ENCODE measurements at regions not wholly inside any gene's neighbourhood (a gene's known extent, or its start where the extent isn't known, plus 50 kb on each side); places are given as distances from the start of the nearest gene placed in this dataset.
"Not testable (repeated sequence)": the region's sequence is repeated elsewhere in the genome, so short reads cannot be mapped to it uniquely, and the experiment has no call there.

DNA sequence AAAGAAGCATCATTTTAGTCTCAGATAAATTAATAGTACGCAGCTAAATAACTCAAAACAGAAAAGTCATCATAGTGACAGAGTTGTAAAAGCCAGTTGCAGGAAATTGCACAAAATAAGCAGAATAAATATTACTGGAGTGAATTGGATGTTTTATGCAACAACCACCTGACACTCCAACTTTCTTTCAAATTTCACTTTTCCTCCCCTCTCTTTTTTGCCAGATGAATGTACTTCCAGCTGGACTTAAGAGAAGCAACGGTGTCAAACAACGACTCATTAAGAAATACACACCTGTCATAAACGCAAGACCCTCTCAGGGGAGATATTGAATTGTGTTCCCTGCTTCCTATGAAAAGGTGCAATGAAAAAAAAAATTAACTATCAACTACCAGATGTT lies 120.2 kb upstream of the HCCS start:
- H3K27ac ChIP-seq (ENCODE audit: low read length) = no peak overlapping the region
- 42% methylated on average over 4 of the region's 4 CpGs for WGBS
- no peak for ATAC-seq
- H3K9me3 ChIP-seq (ENCODE audit: control insufficient read depth, low read length) = no peaks in the 10 kb centered on the region
- H3K4me3 ChIP-seq (ENCODE audit: low read length) = no peak overlapping the region
- no peaks in the 10 kb centered on the region for H3K27me3 ChIP-seq (ENCODE audit: control insufficient read depth, insufficient read depth)
- intact Hi-C loops (cut with DNase I) = no loop called here
- no peaks in the 10 kb centered on the region for H3K4me1 ChIP-seq (ENCODE audit: control insufficient read depth, insufficient read depth, low read length)
- no peak for DNase-seq

DNA sequence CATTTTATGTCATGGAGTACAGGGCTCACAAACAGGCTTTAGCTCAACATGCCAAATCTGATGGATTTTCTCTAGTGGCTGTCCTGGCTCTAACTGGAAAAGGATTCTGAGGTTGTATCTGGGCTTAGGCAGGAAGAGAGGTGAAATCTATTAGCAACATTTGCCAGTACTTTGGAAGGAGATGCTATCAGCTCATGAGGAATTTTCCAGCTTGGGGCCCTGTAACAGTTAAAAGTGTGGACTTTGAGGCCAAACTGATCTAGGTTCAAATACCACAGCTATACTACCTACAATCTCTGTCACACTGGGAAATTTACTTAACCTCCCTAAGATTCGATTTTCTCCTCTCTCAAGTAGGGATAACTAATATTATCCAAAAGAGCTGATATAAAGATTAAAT lies 119.0 kb upstream of the HCCS start:
- H3K27ac ChIP-seq (ENCODE audit: low read length) = no peak overlapping the region
- DNase-seq (no peak), ATAC-seq (no peak)
- no peaks in the 10 kb centered on the region for H3K27me3 ChIP-seq (ENCODE audit: control insufficient read depth, insufficient read depth)
- no peaks in the 10 kb centered on the region for H3K9me3 ChIP-seq (ENCODE audit: control insufficient read depth, low read length)
- 86% methylated on average over 1 of the region's 1 CpG for WGBS
- H3K4me1 ChIP-seq (ENCODE audit: control insufficient read depth, insufficient read depth, low read length) = no peaks in the 10 kb centered on the region
- intact Hi-C loops (cut with DNase I) = no loop called here
- H3K4me3 ChIP-seq (ENCODE audit: low read length) = no peak overlapping the region

DNA sequence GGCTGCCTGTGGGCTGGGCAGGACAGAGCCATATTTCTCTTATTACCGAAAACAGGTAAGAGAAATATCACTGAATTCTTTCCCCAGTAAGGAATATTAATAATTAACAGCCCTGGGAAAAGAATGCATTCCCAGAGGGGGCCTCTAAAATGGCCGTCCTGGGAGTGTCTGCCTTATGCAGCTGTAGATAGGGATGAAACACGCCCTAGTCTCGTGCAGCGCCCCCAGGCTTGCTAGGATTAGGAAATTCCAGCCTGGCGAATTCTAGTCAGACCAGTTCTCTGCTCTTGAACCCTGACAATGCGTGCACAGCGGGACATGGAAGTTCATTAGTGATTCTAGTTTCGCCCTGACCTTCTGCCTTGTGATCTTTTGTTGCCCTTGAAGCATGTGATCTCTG lies 104.1 kb upstream of the HCCS start:
- H3K4me1 ChIP-seq (ENCODE audit: control insufficient read depth, insufficient read depth, low read length); ATAC-seq; H3K27ac ChIP-seq (ENCODE audit: low read length); H3K4me3 ChIP-seq (ENCODE audit: low read length); intact Hi-C loops (cut with DNase I); H3K9me3 ChIP-seq (ENCODE audit: control insufficient read depth, low read length); DNase-seq; H3K27me3 ChIP-seq (ENCODE audit: control insufficient read depth, insufficient read depth): not testable (repeated sequence)
- 94% methylated on average over 6 of the region's 9 CpGs for WGBS

DNA sequence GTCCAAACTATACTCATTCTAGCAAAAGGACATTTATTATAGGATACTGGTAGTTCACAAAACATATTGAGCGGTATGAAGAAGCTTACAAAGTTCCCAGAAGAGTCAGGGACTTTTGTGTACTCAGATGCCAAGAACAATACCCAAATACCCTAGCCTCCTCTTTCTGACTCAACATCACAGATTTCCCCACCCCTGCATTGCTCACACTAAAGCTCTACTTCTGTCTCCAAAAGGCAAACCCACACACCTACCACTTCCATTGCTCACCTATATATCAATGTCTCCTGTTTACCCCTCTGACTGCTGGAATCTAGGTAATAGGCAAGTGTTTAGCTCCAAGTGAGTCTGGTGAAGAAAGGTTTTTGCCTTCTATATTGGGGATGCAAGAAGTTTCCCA lies 100.7 kb upstream of the HCCS start:
- DNase-seq (no peak), ATAC-seq (no peak)
- Histone ChIP-seq H3K27me3 (ENCODE audit: control insufficient read depth, insufficient read depth) (no peaks in the 10 kb centered on the region), H3K4me3 (ENCODE audit: low read length) (no peak overlapping the region), H3K27ac (ENCODE audit: low read length) (no peak overlapping the region), H3K9me3 (ENCODE audit: control insufficient read depth, low read length) (no peaks in the 10 kb centered on the region), H3K4me1 (ENCODE audit: control insufficient read depth, insufficient read depth, low read length) (no peaks in the 10 kb centered on the region)
- intact Hi-C loops (cut with DNase I) = no loop called here
- 96% methylated on average over 1 of the region's 1 CpG for WGBS

DNA sequence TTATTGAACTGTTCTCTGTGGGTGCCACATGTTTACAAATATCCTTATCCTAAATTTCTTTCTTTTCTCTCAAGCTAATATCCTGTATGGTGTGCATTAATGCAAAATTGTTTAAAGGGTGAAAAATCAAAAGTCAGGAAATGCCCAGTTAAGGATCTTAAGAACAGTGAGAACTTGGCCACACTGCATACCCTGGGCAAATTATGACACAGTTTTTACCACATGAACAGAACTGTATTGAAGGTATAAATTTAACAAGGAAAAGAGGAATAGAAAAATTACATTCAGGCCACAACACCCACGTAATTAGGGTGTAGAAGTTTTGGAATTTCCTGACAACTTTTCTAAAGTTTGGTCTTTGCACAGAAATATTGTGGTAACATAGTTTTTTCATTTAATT lies 94.4 kb upstream of the HCCS start:
- ATAC-seq (no peak), DNase-seq (no peak)
- Histone ChIP-seq H3K27me3 (ENCODE audit: control insufficient read depth, insufficient read depth) (no peaks in the 10 kb centered on the region), H3K4me1 (ENCODE audit: control insufficient read depth, insufficient read depth, low read length) (no peaks in the 10 kb centered on the region), H3K9me3 (ENCODE audit: control insufficient read depth, low read length) (no peaks in the 10 kb centered on the region), H3K27ac (ENCODE audit: low read length) (no peak overlapping the region), H3K4me3 (ENCODE audit: low read length) (no peak overlapping the region)
- WGBS = 73% methylated on average over 1 of the region's 1 CpG
- intact Hi-C loops (cut with DNase I) = no loop called here

DNA sequence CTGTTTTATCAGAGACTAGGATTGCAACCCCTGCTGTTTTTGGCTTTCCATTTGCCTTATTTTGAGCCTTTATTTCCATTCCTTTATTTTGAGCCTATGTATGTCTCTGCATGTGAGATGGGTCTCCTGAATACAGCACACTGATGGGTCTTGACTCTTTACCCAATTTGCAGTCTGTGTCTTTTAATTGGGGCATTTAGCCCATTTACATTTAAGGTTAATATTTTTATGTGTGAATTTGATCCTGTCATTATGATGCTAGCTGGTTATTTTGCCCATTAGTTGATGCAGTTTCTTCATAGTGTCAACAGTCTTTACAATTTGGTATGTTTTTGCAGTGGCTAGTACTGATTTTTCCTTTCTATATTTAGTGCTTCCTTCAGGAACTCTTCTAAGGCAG lies 88.5 kb upstream of the HCCS start:
- H3K9me3 ChIP-seq (ENCODE audit: control insufficient read depth, low read length); DNase-seq; intact Hi-C loops (cut with DNase I); H3K27ac ChIP-seq (ENCODE audit: low read length); ATAC-seq; H3K27me3 ChIP-seq (ENCODE audit: control insufficient read depth, insufficient read depth); H3K4me3 ChIP-seq (ENCODE audit: low read length); H3K4me1 ChIP-seq (ENCODE audit: control insufficient read depth, insufficient read depth, low read length): not testable (repeated sequence)

DNA sequence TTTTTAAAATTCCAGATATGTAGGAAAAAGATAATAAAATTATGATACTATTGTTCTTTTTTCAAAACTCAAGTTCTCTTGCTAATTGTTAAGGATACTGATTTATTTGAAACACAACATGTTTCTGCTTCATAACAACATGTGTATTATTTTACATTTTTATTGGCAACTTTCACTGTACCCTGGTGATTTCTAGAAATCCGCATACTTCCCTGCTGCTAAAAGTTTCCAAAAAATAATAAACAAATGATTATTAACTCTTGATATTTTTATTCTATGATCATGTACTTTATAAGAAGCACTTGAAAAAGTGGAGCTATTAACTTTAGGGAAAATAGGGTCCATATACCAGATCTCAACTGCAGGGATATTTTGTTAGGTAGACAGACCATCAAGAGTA lies 71.2 kb upstream of the HCCS start:
- H3K9me3 ChIP-seq (ENCODE audit: control insufficient read depth, low read length) = no peaks in the 10 kb centered on the region
- no peak for DNase-seq
- 49% methylated on average over 1 of the region's 1 CpG for WGBS
- H3K4me3 ChIP-seq (ENCODE audit: low read length) = no peak overlapping the region
- ATAC-seq = no peak
- no peaks in the 10 kb centered on the region for H3K27me3 ChIP-seq (ENCODE audit: control insufficient read depth, insufficient read depth)
- no peak overlapping the region for H3K27ac ChIP-seq (ENCODE audit: low read length)
- intact Hi-C loops (cut with DNase I) = no loop called here
- no peaks in the 10 kb centered on the region for H3K4me1 ChIP-seq (ENCODE audit: control insufficient read depth, insufficient read depth, low read length)

DNA sequence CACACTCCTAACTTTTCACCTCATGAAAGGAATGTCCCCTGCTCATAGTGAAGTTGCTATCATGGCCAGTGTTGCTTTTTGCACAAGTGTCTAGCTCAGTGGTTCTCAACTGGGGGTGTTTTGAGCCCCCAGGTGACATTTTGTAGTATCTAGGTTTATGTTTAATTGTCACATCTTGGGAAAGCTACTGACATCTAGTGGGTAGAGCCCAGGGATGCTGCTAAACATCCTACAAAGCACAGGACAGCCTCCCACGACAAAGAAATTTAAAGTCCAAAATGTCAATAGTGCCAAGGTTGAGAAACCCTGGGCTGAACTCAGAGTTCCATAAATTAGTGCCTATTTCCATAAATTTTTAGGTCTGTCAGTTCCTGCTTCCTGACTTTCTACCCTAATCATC lies 70.7 kb upstream of the HCCS start:
- H3K4me1 ChIP-seq (ENCODE audit: control insufficient read depth, insufficient read depth, low read length) = no peaks in the 10 kb centered on the region
- H3K4me3 ChIP-seq (ENCODE audit: low read length) = no peak overlapping the region
- intact Hi-C loops (cut with DNase I) = no loop called here
- H3K27me3 ChIP-seq (ENCODE audit: control insufficient read depth, insufficient read depth) = no peaks in the 10 kb centered on the region
- no peak for ATAC-seq
- H3K9me3 ChIP-seq (ENCODE audit: control insufficient read depth, low read length) = no peaks in the 10 kb centered on the region
- 52% methylated on average over 1 of the region's 1 CpG for WGBS
- DNase-seq = no peak
- H3K27ac ChIP-seq (ENCODE audit: low read length) = no peak overlapping the region

DNA sequence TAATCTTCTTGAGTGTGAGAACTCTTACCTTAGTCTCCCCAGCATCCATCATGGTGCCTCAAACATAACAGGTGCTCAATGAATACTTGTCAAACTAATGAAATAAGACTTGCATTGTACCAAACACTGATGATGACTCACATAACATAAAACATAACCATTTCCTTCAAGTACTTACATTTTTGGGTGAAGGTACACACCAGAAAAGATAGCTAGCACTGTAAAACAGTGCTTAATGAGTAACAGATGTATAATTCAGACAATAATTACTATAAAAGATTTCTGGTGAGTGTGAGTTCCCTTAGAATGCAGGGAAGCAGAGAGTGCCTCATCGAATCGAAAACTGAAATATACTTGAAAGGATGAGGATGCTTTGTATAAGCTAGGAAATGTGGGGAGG lies 70.1 kb upstream of the HCCS start:
- 99% methylated on average over 2 of the region's 2 CpGs for WGBS
- ATAC-seq = no peak

DNA sequence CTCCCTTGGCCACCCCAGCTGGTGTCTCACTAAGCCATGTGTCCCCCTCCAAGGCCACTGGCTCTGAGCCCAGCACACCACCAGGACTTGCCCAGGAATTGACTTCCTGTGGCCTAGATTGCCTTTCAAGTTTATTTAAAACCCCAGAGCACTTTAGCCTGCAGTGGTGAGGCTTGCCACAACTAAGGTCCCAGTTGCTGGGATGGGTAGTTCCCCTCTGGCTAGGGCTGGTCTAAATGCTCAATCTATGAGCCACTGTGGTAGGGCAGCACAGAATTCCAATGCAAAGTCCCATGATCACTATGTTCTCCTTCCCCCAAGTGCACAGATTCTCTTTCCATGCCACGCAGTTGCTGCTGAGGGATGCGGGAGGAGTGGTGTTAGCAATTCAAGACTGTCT lies 61.1 kb upstream of the HCCS start:
- intact Hi-C loops (cut with DNase I) = no loop called here
- H3K4me1 ChIP-seq (ENCODE audit: control insufficient read depth, insufficient read depth, low read length) = no peaks in the 10 kb centered on the region
- no peaks in the 10 kb centered on the region for H3K27me3 ChIP-seq (ENCODE audit: control insufficient read depth, insufficient read depth)
- no peak overlapping the region for H3K4me3 ChIP-seq (ENCODE audit: low read length)
- H3K27ac ChIP-seq (ENCODE audit: low read length) = no peak overlapping the region
- WGBS = 98% methylated on average over 2 of the region's 2 CpGs
- DNase-seq (no peak), ATAC-seq (no peak)
- no peaks in the 10 kb centered on the region for H3K9me3 ChIP-seq (ENCODE audit: control insufficient read depth, low read length)

More for the DNA sequence above, 70.1 kb upstream of the HCCS start:
- no peaks in the 10 kb centered on the region for H3K9me3 ChIP-seq (ENCODE audit: control insufficient read depth, low read length)
- no peak overlapping the region for H3K4me3 ChIP-seq (ENCODE audit: low read length)
- DNase-seq = no peak
- intact Hi-C loops (cut with DNase I) = no loop called here
- no peaks in the 10 kb centered on the region for H3K27me3 ChIP-seq (ENCODE audit: control insufficient read depth, insufficient read depth)
- no peaks in the 10 kb centered on the region for H3K4me1 ChIP-seq (ENCODE audit: control insufficient read depth, insufficient read depth, low read length)
- H3K27ac ChIP-seq (ENCODE audit: low read length) = no peak overlapping the region

DNA sequence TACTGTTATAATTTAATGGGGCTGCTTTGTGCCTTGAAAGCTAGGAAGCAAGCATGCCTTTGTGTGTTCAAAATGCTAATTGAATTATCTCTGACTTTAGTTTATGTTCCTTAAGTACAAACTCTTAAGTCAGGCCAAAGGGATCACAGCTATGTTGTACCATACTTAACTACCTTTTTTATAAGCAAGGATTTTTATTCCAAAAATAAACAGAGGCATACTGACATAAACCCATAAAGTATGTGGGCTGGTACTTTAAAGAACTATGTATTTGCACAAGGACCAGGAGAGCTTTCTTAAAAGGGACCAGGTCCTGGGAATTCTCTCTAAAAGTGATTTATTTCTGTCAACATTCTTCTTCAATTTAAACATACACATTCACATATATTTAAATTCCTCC lies 57.8 kb upstream of the HCCS start:
- H3K4me3 ChIP-seq (ENCODE audit: low read length) = no peak overlapping the region
- intact Hi-C loops (cut with DNase I) = no loop called here
- H3K27me3 ChIP-seq (ENCODE audit: control insufficient read depth, insufficient read depth) = no peaks in the 10 kb centered on the region
- H3K4me1 ChIP-seq (ENCODE audit: control insufficient read depth, insufficient read depth, low read length) = no peaks in the 10 kb centered on the region
- ATAC-seq (no peak), DNase-seq (no peak)
- H3K9me3 ChIP-seq (ENCODE audit: control insufficient read depth, low read length) = no peaks in the 10 kb centered on the region
- no peak overlapping the region for H3K27ac ChIP-seq (ENCODE audit: low read length)

DNA sequence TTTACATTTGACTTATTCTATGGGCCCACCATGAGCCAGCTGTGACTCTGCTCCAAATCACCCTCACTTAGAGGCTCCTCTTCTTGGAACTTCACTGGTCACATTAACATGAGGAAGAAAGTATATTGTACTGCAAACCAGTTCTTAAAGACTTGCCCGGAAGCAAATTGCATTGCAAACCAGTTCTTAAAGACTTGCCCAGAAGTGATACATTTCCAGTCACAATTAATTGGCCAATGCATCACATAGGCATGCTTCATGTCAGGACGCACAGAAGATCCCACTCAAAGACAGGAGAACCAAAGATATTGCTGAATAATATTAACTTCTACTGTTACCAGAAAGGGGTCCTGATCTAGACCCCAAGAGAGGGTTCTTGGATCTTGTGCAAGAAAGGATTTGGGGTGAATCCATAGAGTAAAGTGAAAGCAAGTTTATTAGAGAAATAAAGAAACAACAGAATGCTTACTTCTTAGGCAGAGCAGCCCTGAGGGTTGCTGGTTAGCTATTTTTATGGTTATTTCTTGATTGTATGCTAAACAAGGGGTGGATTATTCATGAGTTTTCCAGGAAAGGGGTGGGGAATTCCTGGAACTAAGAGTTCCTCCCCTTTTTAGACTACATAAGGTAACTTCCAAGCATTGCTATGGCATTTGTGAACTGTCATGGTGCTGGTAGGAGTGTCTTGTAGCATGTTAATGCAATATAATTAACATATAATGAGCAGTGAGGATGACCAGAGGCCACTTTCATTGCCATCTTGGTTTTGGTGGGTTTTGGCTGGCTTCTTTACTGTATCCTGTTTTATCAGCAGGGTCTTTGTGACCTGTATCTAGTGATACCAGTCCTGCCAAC lies 54.6 kb upstream of the HCCS start:
- no peaks in the 10 kb centered on the region for H3K9me3 ChIP-seq (ENCODE audit: control insufficient read depth, low read length)
- no peaks in the 10 kb centered on the region for H3K27me3 ChIP-seq (ENCODE audit: control insufficient read depth, insufficient read depth)
- ATAC-seq = no peak
- no peaks in the 10 kb centered on the region for H3K4me1 ChIP-seq (ENCODE audit: control insufficient read depth, insufficient read depth, low read length)
- intact Hi-C loops (cut with DNase I) = no loop called here
- no peak overlapping the region for H3K4me3 ChIP-seq (ENCODE audit: low read length)
- 99% methylated on average over 2 of the region's 2 CpGs for WGBS
- H3K27ac ChIP-seq (ENCODE audit: low read length) = no peak overlapping the region
- no peak for DNase-seq

All from right cardiac atrium (tissue), 5 donors.